HG03378 (cell line): ENCODE measurements at regions not wholly inside any gene's neighbourhood (a gene's known extent, or its start where the extent isn't known, plus 50 kb on each side); places are given as distances from the start of the nearest gene placed in this dataset.
"Not testable (repeated sequence)": the region's sequence is repeated elsewhere in the genome, so short reads cannot be mapped to it uniquely, and the experiment has no call there.

Experiments
- ATAC-seq: cut with Tn5 transposase; IDR thresholded peaks from one replicate; pipeline ENCODE4 v1.9.1; 2021; ENCODE audit warnings: mild to moderate bottlenecking, moderate library complexity; ENCODE audit not compliant: unreplicated experiment

- no peak for ATAC-seq
Observed at GRCh38 chr6:77326029-77326428, 137.3 kb downstream of the HTR1B start.

GRCh38 chr6:77324866-77325265, 138.4 kb downstream of the HTR1B start:
- no peak for ATAC-seq

DNA sequence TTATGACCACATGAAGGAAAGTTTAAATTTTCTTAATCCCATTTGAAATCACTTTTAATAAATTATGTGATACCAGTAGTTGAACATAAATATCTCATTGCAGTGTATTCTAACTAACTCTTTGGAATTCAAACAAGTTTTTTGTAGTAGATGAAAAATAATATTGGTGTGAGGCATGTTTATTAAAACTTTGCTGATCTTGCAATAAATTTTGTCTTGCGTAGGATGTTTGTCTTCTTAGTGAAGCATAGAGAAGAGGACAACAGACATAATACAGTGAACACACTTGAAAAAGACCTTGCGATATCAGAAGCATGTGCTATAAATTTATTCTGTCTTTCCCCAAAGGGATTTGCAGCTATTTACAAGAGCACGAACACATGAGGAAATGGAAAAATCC, 140.7 kb downstream of the HTR1B start:
- no peak for ATAC-seq

GRCh38 chr6:77318256-77318655, 145.0 kb downstream of the HTR1B start:
- no peak for ATAC-seq

DNA sequence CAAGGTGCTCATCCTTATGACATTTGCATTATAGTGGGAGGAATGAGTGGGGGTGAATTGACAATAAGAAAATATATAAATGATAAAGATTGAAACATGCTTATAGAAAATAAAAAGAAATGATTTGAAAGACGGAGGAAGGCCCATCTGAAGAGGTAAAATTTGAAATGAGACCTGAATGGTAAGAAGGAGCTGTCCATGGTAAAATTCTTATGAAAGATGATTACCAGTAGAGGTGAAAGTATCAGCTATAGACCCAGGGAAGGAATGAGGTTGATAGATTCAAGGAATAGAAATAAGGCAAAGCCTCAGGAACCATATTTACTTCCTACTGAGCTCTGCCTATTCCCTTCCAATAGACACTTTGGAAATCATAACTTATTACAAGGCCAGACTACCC, 149.7 kb downstream of the HTR1B start:
- no peak for ATAC-seq

GRCh38 chr6:77299931-77300330, 163.4 kb downstream of the HTR1B start:
- ATAC-seq = no peak

DNA sequence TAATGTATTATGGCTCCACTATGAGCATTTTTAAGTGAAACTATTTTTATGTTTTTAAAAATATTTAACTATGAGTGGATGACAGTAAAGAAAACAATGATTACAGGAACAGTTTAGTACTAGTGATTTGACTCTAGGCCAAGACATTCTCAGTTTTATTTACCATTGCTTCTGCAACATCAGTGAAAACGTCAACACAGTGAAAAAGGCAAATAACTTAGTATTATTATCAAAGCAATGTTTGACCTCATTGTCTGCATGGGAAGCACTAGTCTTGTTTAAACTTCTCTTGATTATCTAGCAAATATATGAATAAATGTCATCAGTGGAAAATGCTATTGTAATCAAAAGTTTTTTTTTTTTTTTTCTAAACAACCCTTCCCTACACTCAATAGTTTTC, 165.0 kb downstream of the HTR1B start:
- no peak for ATAC-seq

GRCh38 chr6:77292564-77293546, 170.4 kb downstream of the HTR1B start:
- no peak for ATAC-seq

GRCh38 chr6:77290798-77291197, 172.5 kb downstream of the HTR1B start:
- ATAC-seq = no peak

- ATAC-seq = no peak
Observed at GRCh38 chr6:77286541-77286940, 176.8 kb downstream of the HTR1B start.

GRCh38 chr6:77273929-77274328, 189.4 kb downstream of the HTR1B start:
- ATAC-seq = no peak

- no peak for ATAC-seq
Observed at GRCh38 chr6:77264970-77265369, 198.3 kb downstream of the HTR1B start.

- ATAC-seq = no peak
Observed at GRCh38 chr6:77263003-77263402, 200.3 kb downstream of the HTR1B start.

DNA sequence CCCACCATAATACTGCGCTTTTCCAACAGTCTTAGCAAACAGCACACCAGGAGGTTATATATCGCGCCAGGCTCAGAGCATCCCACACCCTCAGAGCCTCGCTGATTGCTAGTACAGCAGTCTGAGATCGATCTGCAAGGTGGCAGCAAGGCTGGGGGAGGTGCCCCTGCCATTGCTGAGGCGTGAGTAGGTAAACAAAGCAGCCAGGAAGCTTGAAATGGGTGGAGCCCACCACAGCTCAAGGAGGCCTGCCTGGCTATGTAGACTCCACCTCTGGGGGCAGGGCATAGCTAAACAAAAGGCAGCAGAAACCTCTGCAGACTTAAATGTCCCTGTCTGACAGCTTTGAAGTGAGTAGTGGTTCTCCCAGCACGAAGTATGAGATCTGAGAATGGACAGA, 211.5 kb downstream of the HTR1B start:
- not testable (repeated sequence) for ATAC-seq

- ATAC-seq = no peak
Observed at GRCh38 chr6:77249560-77249959, 213.7 kb downstream of the HTR1B start.

DNA sequence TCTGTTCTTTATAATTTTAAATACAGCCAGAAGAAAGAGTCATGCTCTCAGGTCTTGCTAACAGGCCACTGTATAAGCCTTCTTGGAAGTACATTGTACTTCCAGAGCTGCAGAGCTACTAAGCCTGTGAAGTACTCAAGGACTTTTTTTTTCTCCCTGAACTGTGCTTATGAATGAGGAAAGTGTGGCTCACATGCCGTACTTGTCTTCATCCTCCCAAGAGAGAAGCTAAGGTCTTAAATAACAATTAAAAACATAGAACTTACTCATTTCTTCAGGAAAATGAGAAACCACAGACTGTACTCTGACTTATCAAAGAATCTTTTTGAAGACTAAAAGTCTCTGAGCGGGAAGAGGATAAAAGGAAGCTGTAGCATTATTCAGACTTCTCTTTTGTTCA, 218.3 kb downstream of the HTR1B start:
- no peak for ATAC-seq

- ATAC-seq = no peak
Observed at GRCh38 chr6:77231438-77232305, 231.6 kb downstream of the HTR1B start.

DNA sequence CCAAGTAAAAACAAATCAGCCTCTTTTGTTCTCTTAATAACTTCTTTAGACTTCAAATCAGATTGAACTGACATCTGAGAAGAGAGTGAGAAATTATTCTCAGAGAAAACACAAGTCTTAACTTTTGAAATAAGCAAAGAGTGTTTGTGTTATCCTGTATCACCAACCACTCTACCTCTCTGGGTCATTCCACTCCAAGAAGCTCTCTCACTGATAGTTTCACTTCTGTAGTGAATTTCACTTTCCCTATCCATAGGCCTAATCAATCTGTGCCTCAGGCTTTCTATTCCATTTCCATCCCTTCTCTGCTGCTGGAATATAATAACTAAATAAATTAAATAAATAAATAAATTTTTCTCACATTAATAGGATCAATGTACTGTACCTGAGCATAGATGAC, 235.0 kb downstream of the HTR1B start:
- ATAC-seq = no peak

DNA sequence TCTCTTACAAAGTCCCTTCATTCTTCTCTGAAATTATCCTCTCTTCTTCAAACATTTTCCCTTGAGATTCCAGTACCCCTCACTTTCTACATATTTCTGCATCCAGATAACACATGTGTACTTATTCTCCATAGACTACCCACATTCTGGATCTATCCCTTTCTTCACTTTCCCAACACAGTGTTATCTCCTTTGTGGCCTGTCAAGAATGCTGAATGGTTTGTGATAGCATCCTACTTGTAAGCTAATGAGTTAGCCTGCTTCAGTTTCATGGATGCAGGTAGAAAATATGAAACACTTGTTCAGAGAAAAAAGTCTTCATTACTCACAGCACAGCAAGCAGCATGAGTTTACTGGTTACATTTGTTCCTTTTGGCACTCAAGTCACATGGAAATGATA, 245.4 kb downstream of the HTR1B start:
- no peak for ATAC-seq

- no peak for ATAC-seq
Observed at GRCh38 chr6:77205936-77206335, 257.4 kb downstream of the HTR1B start.

DNA sequence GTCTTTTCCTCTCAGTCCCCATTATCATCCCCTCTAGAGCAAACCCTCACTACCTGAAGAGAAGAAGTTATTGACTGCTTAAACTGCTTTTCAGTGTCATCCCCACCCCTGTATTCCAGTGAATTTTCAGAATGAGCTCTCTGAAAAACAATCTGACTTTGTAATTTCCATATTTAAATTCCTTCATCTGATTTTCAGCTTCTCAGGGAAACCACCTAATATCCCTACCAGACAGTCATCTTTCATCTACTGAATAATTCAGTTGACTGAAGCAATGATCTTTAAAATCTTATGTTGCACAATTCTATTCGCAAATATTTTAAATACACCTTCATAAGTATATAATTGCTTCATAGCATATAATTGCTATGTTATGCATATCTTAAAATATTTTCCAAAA, 258.7 kb downstream of the HTR1B start:
- no peak for ATAC-seq

DNA sequence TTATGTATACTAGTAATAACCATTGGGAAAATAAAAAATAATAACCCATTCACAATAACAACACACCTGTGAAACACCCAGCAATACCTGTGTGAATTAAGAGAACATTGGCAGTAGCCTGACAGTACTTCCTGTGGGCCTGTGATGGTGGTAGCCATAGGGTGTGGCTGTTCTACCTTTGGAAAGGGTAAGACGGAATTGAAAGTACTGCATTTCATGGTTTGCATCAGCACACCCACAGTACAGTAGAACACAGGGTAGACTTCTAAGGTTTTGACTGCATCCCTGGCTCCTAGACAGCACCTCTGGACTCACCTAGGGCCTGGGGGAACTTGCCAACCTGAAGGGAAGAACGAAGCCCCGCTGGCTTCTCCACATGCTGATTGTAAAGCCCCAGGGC, 279.8 kb downstream of the HTR1B start:
- no peak for ATAC-seq
